Esophagus squamous epithelium (tissue), 4 donors: ENCODE measurements at regions not wholly inside any gene's neighbourhood (a gene's known extent, or its start where the extent isn't known, plus 50 kb on each side); places are given as distances from the start of the nearest gene placed in this dataset.

ENCODE experiments used
- POLR2A ChIP-seq, 4 donors: fragments of 450-650 bp; IDR thresholded peaks; one replicate each; pipeline ENCODE4 v1.6.1; 2017; ENCODE audit warnings: antibody characterized with exemption in 4 of 4, mild to moderate bottlenecking in 4 of 4, moderate library complexity in 3 of 4
- TF ChIP-seq, protein P1 (sequence below), 6 experiments: fragments of 450-650 bp in 4 of 6; fragments of 200-600 bp in 2 of 6; sonication (generic) in 2 of 6; IDR thresholded peaks; one replicate each; pipeline ENCODE4 v1.5.1; 2016 to 2019; ENCODE audit warnings: antibody characterized with exemption in 6 of 6, mild to moderate bottlenecking in 4 of 6, moderate library complexity in 4 of 6

GRCh38 chr17:45639297-45639849, 144.7 kb upstream of the CRHR1 start:
- TF ChIP-seq, protein P1, sequence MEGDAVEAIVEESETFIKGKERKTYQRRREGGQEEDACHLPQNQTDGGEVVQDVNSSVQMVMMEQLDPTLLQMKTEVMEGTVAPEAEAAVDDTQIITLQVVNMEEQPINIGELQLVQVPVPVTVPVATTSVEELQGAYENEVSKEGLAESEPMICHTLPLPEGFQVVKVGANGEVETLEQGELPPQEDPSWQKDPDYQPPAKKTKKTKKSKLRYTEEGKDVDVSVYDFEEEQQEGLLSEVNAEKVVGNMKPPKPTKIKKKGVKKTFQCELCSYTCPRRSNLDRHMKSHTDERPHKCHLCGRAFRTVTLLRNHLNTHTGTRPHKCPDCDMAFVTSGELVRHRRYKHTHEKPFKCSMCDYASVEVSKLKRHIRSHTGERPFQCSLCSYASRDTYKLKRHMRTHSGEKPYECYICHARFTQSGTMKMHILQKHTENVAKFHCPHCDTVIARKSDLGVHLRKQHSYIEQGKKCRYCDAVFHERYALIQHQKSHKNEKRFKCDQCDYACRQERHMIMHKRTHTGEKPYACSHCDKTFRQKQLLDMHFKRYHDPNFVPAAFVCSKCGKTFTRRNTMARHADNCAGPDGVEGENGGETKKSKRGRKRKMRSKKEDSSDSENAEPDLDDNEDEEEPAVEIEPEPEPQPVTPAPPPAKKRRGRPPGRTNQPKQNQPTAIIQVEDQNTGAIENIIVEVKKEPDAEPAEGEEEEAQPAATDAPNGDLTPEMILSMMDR (IDR thresholded peaks at IDR 0.05) = no peak
- TF ChIP-seq POLR2A (IDR thresholded peaks at IDR 0.05) = no peak
